ENCODE measurements at regions not wholly inside any gene's neighbourhood (a gene's known extent, or its start where the extent isn't known, plus 50 kb on each side); places are given as distances from the start of the nearest gene placed in this dataset.

DNA sequence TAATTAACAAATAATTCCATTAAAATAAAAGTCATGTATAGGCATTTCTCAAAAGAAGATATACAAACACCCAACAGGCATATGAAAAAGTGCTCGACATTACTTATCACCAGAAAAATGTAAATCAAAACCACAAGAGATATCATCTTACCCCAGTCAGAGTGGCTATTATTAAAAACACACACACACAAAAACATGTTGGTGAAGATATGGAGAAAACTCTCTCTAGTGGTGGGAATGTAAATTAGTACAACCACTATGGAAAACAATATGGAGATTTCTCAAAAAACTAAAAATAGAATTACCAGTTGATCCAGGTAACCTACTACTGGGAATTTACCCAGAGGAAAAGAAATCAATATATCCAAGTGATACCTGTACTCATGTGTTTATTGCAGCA, 966.3 kb upstream of the POU3F3 start:
- TF ChIP-seq POLR2A (IDR thresholded peaks at IDR 0.05; ENCODE audit: low read length) = no peak
- no peak for TF ChIP-seq GATA1 (IDR thresholded peaks at IDR 0.05; ENCODE audit: low read depth, low read length)
